Left lobe of liver (tissue), 2 donors: ENCODE measurements at regions not wholly inside any gene's neighbourhood (a gene's known extent, or its start where the extent isn't known, plus 50 kb on each side); places are given as distances from the start of the nearest gene placed in this dataset.

Experiments used
- ATAC-seq: fragments of 200-7000 bp; cut with Tn5 transposase; one replicate; pipeline ENCODE4 v1.9.1; 2020; ENCODE audit warnings: mild to moderate bottlenecking, moderate library complexity
- DNase-seq: peaks from one replicate; pipeline ENCODE4 v3.0.0-alpha.2; 2020; ENCODE audit warnings: low spot score
- donor health status: DM: no; HTN: no; CAD: no; lungs with moderate emphysema.
- donor health status: DM: no; HTN: yes; CAD: no.

DNA sequence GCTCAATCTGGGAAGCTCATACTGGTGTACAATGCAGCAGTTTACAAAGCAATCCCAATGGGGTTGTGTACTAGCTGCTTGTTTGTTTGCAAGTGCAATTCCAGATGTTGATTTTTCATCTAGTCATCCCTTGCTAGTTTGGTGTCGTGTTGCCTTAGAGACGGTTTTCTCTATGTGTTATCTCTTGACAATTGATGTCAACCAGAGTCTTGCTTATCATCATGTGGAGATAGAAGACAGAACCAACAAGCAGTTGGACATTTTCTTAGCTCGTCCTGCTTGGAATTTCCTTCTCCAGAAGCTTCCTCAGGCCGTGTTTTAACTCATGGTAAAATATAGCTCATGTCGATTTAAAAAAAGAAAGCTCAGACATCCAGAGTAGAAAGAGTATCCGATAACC lies 262.0 kb upstream of the KCNH8 start:
- no peak for ATAC-seq
- no peak for DNase-seq

DNA sequence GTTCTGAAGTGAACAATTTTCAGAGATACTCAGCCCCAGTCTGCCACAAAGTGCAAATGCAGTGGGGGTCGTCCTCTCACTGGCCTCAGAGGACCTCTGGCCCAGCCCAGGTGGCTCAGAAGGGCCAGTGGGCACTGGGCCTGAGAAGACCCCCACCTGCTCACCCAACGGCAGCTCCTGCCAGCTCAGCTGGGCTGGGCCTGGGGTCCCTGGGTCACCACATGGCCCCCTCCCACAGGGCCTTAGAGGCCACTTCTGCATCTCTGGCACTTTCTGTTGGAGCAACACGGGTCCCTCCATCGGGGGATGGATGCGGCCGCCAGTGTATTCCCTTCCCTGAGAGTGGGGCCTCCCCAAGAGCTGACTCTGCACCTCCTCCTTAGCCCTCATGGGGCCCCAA lies 262.7 kb upstream of the KCNH8 start:
- ATAC-seq = no peak
- no peak for DNase-seq

- DNase-seq (no peak), ATAC-seq (no peak)
Observed at GRCh38 chr3:18883571-18883970, 264.7 kb upstream of the KCNH8 start.

DNA sequence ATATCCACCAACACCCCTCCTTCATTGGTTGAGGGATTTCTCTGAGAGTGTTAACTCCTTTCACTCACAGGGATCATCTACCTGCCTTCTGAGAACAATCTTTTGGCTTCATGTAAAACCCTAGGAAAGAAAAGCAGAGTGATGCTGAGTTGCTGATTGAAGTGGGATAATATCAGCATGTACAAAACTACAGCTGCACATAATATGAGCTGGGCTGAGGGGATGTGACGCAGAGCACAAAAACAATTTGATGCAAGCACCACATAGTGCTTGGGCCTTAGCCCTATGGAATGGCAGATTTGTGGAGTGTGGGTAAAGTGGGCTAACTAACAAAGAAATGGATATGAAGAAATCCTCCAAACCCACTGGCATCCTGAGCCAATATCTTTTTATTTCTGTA lies 267.6 kb upstream of the KCNH8 start:
- DNase-seq (no peak), ATAC-seq (no peak)

DNA sequence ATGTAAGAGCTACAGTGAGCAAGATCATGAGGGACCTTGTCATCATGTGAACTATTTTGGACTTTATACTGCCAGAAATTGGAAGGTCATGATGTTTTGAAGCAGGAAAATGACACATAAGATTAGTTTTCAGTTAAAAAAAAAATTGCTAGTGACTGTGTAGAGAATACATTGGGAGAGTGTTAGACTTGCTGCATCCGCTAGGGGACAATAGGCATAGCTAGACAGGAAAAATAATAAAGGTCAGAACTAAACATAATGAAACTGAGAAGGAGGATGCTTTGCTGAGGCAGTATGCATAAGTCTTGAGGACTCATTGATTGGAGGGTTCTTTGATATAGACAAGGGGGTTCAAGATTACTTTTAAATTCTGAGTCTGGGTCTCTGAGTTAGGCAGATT lies 275.8 kb upstream of the KCNH8 start:
- ATAC-seq (no peak), DNase-seq (no peak)

GRCh38 chr3:18870642-18871041 lies 277.7 kb upstream of the KCNH8 start:
- DNase-seq = no peak
- no peak for ATAC-seq

DNA sequence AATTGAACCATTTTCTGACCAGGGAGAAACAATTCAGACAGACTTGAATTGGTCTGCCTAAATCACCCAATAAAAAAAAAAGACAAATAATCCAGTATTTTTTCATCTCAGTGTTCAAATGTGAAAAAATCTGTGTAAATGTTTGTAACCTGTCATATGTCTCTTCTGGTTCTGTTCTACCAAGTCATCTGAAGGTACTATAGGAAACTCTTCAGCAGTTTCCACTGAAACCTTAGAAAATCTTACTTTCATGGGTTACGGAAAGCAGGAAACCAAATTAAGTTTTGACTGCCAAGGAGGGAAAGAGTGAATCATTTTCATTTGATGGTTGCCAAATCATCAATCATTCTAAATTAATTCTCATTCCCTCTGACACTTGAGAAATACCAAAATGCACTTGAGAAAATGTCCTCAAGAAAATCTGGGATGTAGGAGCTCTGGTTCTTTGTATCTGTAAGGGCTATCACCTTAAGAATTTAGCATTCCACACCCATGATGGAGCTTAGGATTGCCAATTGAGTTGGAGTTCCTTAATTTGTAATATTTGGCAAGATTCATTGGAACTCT lies 278.2 kb upstream of the KCNH8 start:
- no peak for ATAC-seq
- no peak for DNase-seq

DNA sequence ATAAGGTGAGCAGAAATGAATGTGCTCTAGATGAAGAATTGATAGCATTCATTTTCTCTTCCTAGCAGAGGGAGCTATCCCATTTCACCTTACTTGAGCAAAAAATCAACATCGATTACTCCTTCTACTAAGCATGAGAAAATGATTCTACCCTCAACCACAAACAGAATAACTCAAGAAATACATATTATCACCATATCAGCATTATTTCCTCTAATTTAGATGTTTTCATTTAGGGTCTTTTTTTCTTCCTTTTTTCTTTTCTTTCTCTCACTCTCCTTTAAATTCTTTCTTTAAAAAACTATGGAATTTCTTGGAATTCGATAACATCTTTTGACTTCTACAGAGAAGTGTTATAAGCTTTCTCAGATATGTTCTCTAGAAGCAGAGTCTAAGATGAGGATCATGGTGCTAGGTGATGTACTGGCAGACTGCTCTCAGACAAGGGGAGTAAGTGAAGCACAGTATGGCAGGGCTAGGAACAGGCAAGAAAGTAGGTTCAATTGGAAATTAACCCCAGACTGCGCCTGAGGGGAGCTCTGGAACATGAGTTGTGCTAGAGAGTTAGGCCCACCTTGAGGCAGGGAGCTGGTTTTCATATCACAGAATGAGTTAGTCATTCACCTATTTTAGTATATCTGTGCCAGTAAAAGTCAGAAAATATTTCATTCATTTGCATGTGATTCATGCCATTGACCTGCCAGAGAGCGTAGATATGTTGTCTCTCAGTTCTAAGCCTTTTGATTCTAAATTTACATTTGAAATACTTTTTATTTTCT lies 279.2 kb upstream of the KCNH8 start:
- DNase-seq (no peak), ATAC-seq (no peak)

DNA sequence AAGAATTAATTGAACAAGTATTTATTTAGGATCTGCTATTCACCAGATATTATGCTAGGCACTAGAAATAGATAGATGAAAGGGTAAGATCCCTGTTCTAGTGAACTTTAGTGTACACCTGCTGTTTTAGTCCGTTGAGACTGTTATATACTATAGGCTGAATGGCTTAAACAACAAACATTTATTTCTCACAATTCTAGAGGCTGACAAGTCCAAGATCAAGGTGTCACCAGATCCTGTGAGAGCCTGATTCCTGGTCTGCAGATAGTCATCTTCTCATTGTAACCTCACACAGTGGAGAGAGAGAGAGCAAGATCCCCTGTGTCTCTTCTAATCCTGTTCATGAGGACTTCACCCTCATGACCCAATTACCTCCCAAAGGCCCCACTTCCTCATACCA lies 281.4 kb upstream of the KCNH8 start:
- ATAC-seq = no peak
- no peak for DNase-seq

DNA sequence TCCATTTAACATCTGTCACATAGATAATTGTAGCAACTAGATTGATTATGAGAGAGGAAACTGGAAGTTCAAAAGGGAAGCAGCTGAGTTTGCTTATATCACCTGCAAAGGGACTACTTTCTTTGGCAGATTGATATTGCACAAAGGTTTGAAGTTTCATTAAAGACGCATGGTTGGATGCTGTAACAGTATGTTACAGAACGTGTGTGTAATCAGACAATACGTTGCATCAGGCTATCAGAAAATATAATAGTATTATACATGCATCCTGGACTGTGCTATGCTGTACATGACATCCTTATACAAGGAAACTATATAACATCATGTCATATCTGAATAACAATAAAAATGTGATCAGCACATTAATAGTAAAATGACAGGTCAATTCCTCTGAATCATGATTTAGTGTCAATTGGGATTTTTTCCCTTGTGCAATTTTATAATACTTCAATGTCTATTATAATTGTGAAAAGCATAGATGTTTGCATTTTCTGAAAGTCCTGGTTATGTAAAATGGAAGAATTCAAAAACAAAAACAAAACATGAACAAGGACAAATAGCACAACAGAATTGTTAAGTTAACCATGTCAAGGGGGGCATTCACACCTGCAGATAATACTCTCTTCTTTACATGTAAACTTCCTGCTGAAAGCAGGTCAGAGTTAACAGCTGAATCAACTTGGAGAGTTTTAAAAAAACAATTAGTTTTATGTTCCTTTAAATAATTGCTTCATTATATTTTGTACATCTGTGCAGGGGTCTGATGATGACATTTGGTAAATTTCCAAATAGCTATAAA lies 283.2 kb upstream of the KCNH8 start:
- DNase-seq = no peak
- no peak for ATAC-seq

GRCh38 chr3:18862077-18862476 lies 286.2 kb upstream of the KCNH8 start:
- DNase-seq (no peak), ATAC-seq (no peak)

GRCh38 chr3:18861137-18861536 lies 287.2 kb upstream of the KCNH8 start:
- ATAC-seq (no peak), DNase-seq (no peak)

- DNase-seq = no peak
- ATAC-seq = no peak
Observed at GRCh38 chr3:18853269-18853668, 295.0 kb upstream of the KCNH8 start.

DNA sequence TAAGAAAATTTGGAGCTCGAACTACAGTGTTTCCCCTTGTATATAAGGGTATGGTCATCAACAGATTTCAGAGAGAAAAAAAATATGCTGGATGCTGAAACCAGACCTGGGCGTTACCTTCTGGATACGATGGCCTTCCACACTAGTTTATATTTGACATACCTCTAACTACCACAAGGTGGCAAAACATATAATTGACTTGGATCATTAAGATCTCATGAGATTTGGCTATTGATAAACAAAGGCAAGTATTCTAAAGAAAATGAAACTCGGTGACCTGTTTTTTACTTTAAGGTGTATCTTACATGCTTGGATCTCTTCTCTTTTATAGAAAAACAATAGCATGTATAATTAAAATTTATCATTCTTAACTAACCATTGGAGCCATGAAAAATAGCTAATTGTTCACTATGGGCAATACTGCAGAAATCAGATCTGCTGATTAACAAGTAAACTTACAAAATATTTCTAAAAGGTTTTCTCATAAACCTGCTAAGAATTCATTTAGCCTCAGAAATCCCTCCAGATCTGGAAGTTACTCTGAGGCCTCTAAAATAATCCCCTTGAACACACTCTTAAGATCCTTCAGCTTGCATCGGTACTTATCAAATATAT lies 300.6 kb upstream of the KCNH8 start:
- DNase-seq = no peak
- peak; percentile 52 for ATAC-seq

DNA sequence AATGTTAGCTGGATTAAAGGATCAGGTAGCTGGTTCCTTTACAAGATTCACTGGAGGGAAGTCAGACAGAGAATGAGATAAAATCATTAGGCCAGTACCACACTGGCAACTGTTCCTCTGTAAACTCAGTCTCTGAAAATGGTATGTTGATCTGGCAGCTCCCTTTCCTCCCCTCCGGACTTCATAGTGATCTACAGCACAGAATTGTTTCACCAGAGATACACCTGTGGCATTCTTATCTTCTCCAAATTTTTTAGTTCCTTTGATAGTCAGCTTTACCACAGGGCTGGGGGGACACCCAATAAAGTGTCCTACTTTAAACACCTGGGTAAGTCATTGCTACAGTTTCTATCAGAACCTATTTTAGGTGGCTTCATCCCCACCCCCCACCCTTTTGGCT lies 304.3 kb upstream of the KCNH8 start:
- DNase-seq (no peak), ATAC-seq (no peak)

GRCh38 chr3:18843188-18843587 lies 305.1 kb upstream of the KCNH8 start:
- DNase-seq (no peak), ATAC-seq (no peak)

DNA sequence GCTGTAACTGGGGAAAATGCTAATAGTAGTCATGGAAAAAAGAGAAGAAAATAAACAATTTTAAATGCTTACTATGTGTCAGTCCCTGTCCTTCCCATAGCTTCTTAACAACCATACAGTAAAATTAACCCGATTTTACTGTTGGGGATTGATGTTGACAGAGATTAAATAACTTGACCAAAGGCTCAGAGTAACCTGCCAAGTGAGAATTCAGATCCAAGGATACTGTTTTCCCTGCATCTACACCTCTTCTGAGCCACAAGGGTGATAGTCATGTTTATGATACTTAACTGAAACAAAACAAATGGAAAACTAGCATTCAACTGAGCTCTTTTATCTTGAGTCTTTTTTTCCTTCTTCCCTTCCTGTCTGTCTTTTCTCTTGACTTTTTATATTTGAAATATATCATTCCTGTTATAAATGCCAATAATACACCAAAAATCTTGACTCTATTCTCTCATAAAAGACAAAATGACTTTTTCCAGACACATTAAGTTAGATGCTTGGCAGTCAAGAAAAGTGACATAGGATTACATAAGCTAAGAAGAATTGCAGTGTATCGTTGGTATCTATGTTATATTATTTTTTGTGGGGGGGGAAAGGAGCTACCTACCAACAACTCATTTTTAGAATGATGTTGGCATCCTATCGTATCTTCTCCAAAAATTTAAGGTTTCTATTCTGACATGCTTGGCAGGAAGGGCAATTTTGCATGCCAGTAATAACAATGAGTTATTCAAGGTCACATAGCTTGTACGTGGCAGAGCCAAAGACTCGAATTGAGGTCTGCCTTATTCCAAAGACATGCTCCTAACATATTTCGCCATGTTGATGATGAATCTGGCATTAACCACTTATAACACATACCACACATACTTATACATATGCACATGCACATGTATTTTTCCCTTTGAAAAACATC lies 306.6 kb upstream of the KCNH8 start:
- no peak for ATAC-seq
- DNase-seq = no peak

DNA sequence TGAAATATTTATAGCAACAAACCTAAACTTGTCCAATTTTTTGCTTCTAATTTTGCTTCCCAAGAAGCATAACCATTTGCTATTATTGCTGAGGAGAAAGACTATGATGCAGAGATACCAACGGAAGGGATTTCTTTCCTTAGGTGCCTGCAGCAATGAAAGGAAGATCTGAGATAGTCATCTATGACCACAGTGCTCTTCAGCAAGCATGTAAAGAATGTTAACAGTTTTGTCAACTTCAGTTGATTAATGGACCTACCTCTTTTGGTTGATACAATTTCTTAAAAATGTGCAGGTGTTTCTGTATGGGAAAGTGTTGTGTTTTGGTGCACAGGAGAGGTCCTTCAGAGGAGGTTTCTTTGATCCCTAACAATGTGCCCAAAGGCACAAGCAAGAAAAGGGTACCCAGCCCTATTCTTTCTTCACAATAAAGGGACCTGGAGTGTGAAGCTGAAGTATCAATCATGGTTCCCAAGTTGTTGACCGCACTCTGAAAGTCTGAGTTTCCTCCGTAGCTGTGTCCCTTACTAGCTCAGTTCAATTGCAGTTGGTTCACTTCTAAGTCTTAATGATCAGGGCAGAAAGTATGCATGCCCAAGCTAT lies 307.7 kb upstream of the KCNH8 start:
- no peak for ATAC-seq
- no peak for DNase-seq

GRCh38 chr3:18838758-18839157 lies 309.6 kb upstream of the KCNH8 start:
- ATAC-seq = no peak
- DNase-seq = no peak

DNA sequence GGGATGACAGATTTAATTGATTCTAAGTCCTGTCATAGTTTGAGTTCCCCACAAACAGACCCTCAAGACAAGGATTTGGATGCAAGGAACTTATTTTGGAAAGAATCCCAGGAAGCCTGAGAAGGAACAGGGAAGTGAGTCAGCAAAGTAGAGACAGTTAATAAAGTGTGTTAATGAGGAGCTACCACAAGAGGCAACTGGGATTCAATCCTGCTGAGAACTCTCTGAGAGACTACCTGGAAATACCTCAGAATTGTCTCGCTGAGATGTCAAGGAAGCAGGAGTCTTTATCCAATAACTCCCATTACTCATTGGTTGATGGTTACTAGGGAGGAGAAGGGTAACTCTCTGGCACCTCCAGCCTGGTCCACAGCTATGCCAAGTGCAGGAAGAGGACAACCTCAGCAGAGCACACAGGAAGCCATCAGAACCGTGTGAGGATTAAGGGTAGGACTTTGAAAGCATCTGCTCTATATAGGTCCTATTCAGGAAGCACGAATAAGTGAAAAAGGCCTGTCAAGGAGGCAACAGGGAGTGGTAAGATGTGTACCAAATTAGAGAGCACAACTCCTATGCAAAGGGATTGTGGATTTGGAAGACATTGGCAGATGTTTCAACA lies 311.1 kb upstream of the KCNH8 start:
- DNase-seq (no peak), ATAC-seq (no peak)
